ENCODE measurements at regions not wholly inside any gene's neighbourhood (a gene's known extent, or its start where the extent isn't known, plus 50 kb on each side); places are given as distances from the start of the nearest gene placed in this dataset.

DNA sequence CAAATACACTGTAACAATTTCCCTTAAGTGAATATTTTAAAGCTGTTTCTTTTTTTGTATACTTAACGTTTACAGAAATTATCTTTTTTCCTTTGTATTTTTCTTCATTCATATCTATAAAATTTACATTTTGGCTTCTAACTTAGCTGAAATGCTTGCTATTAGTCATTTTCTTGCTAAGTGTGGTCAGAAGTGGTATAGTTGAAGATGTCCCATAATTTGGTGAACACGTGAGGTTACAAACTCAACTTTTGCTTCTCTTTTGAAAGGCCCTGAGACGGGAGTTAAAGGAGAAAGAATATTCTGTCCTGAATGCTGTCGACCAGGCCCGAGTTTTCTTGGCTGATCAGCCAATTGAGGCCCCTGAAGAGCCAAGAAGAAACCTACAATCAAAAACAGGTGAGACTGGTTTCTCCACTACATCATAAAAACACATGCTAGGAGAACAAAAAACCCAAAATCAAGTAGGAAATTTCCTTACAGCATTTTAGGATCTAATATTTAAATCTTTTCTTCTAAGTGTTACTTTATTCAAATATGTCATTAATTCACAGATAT, 445.0 kb downstream of the UTRN start:
- Mint-ChIP-seq H3K4me1 (ENCODE audit: low read depth, unreplicated experiment) (peaks cover 3% of the 10 kb centered on the region), H3K9me3 (ENCODE audit: unreplicated experiment) (no peaks in the 10 kb centered on the region), H3K36me3 (ENCODE audit: insufficient read depth, unreplicated experiment) (peaks cover 58% of the 10 kb centered on the region), H3K27ac (ENCODE audit: unreplicated experiment) (no peak overlapping the region), H3K27me3 (ENCODE audit: insufficient read depth, unreplicated experiment) (no peaks in the 10 kb centered on the region), H3K4me3 (ENCODE audit: unreplicated experiment) (no peak overlapping the region)
- ChIA-PET CTCF (no interaction called here), POLR2A (no interaction called here)
- Histone ChIP-seq H3K4me1 (no peaks in the 10 kb centered on the region), H3K4me3 (ENCODE audit: low read depth, low read length) (no peak overlapping the region), H3K36me3 (ENCODE audit: control insufficient read depth, insufficient read depth, low read length) (no peaks in the 10 kb centered on the region), H3K9me3 (no peaks in the 10 kb centered on the region), H3K27me3 (replicated peaks; ENCODE audit: control insufficient read depth, insufficient read depth, low read length) (no peaks in the 10 kb centered on the region)
- DNase-seq = peak in 1 of 2 experiments; percentile 9
- TF ChIP-seq, protein P1, sequence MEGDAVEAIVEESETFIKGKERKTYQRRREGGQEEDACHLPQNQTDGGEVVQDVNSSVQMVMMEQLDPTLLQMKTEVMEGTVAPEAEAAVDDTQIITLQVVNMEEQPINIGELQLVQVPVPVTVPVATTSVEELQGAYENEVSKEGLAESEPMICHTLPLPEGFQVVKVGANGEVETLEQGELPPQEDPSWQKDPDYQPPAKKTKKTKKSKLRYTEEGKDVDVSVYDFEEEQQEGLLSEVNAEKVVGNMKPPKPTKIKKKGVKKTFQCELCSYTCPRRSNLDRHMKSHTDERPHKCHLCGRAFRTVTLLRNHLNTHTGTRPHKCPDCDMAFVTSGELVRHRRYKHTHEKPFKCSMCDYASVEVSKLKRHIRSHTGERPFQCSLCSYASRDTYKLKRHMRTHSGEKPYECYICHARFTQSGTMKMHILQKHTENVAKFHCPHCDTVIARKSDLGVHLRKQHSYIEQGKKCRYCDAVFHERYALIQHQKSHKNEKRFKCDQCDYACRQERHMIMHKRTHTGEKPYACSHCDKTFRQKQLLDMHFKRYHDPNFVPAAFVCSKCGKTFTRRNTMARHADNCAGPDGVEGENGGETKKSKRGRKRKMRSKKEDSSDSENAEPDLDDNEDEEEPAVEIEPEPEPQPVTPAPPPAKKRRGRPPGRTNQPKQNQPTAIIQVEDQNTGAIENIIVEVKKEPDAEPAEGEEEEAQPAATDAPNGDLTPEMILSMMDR (IDR thresholded peaks at IDR 0.05; ENCODE audit: insufficient read depth in 1 of 2, low read depth in 1 of 2, low read length in 1 of 2, severe bottlenecking in 1 of 2, unreplicated experiment in 1 of 2) = no peak
- intact Hi-C loops (cut with micrococcal nuclease; ENCODE audit: unreplicated experiment) = no loop called here
- BruUV-seq (replicated peaks) = no TSS peak

DNA sequence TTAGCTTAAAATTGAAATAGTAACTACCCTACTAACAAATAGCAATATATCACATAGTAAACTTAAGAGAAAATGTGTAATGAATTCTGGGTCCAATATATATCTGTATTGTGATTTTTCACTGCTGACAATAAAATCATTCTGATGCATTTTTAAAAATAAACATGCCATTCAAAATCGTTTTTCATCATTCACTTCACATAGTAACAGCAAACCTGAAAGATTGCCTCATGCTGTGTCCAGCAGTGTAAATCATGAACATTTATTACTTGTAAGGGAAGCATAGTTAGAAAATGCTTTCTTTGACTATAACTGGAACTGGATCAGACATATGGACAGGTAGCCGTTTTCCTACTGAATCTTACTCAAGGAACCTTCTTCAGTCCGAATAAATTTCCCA, 446.1 kb downstream of the UTRN start:
- H3K27me3 ChIP-seq (replicated peaks; ENCODE audit: control insufficient read depth, insufficient read depth, low read length) = no peaks in the 10 kb centered on the region
- H3K36me3 ChIP-seq (ENCODE audit: control insufficient read depth, insufficient read depth, low read length) = no peaks in the 10 kb centered on the region
- no peak for DNase-seq
- no TSS peak for BruUV-seq (replicated peaks)
- Mint-ChIP-seq H3K4me3 (ENCODE audit: unreplicated experiment) (no peak overlapping the region), H3K27ac (ENCODE audit: unreplicated experiment) (no peak overlapping the region), H3K4me1 (ENCODE audit: low read depth, unreplicated experiment) (no peaks in the 10 kb centered on the region), H3K9me3 (ENCODE audit: unreplicated experiment) (no peaks in the 10 kb centered on the region), H3K36me3 (ENCODE audit: insufficient read depth, unreplicated experiment) (peaks cover 60% of the 10 kb centered on the region), H3K27me3 (ENCODE audit: insufficient read depth, unreplicated experiment) (no peaks in the 10 kb centered on the region)
- no peaks in the 10 kb centered on the region for H3K9me3 ChIP-seq
- TF ChIP-seq, protein P1 (IDR thresholded peaks at IDR 0.05; ENCODE audit: insufficient read depth in 1 of 2, low read depth in 1 of 2, low read length in 1 of 2, severe bottlenecking in 1 of 2, unreplicated experiment in 1 of 2) = no peak
- H3K4me1 ChIP-seq = no peaks in the 10 kb centered on the region
- ChIA-PET POLR2A (no interaction called here), CTCF (no interaction called here)
- intact Hi-C loops (cut with micrococcal nuclease; ENCODE audit: unreplicated experiment) = no loop called here
- no peak overlapping the region for H3K4me3 ChIP-seq (ENCODE audit: low read depth, low read length)

DNA sequence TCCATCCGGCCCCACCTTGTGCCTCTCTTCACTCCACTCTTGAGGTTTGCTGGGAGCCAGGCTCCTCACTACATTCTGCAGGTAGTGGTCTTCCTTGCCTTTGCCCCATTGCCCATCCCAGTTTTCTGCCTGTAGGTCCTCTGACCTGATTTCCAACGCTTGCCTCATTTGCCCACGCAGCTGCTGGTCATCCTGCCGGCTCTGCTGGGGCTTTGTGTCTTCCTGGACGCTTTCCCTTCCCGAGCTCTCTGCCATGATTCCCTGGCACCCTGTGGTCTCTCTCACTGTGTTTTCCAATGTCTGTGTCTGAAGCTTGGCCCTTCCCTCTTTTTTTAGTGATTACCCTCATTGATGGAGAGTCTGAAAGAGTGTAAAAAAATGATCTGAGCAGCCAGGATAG, 451.6 kb downstream of the UTRN start:
- H3K4me1 Mint-ChIP-seq (ENCODE audit: low read depth, unreplicated experiment) = no peaks in the 10 kb centered on the region
- H3K36me3 ChIP-seq (ENCODE audit: control insufficient read depth, insufficient read depth, low read length) = no peaks in the 10 kb centered on the region; the same call in 1 of the 2 replicates
- intact Hi-C loops (cut with micrococcal nuclease; ENCODE audit: unreplicated experiment) = no loop called here
- TF ChIP-seq, protein P1 (IDR thresholded peaks at IDR 0.05; ENCODE audit: insufficient read depth in 1 of 2, low read depth in 1 of 2, low read length in 1 of 2, severe bottlenecking in 1 of 2, unreplicated experiment in 1 of 2) = no peak
- H3K36me3 Mint-ChIP-seq (ENCODE audit: insufficient read depth, unreplicated experiment) = peaks cover 56% of the 10 kb centered on the region
- H3K27me3 ChIP-seq (replicated peaks; ENCODE audit: control insufficient read depth, insufficient read depth, low read length) = no peaks in the 10 kb centered on the region
- POLR2A ChIA-PET = no interaction called here
- H3K9me3 ChIP-seq = no peaks in the 10 kb centered on the region
- no peak overlapping the region for H3K4me3 ChIP-seq (ENCODE audit: low read depth, low read length)
- H3K27me3 Mint-ChIP-seq (ENCODE audit: insufficient read depth, unreplicated experiment) = no peaks in the 10 kb centered on the region
- CTCF ChIA-PET = no interaction called here
- no TSS peak for BruUV-seq (replicated peaks)
- H3K9me3 Mint-ChIP-seq (ENCODE audit: unreplicated experiment) = no peaks in the 10 kb centered on the region
- DNase-seq = no peak
- H3K4me3 Mint-ChIP-seq (ENCODE audit: unreplicated experiment) = no peak overlapping the region
- no peak overlapping the region for H3K27ac Mint-ChIP-seq (ENCODE audit: unreplicated experiment)
- no peaks in the 10 kb centered on the region for H3K4me1 ChIP-seq
